ENCODE measurements at regions not wholly inside any gene's neighbourhood (a gene's known extent, or its start where the extent isn't known, plus 50 kb on each side); places are given as distances from the start of the nearest gene placed in this dataset.

GRCh38 chr12:118846416-118846815 is 134.9 kb upstream of the SRRM4 start:
- DNase-seq (ENCODE audit: low read depth, low spot score), result no peak

- no peak for DNase-seq (ENCODE audit: low read depth, low spot score)
Observed at GRCh38 chr12:118850244-118850825, 131.0 kb upstream of the SRRM4 start.

GRCh38 chr12:118851891-118852290 is 129.4 kb upstream of the SRRM4 start:
- DNase-seq (ENCODE audit: low read depth, low spot score), result no peak

GRCh38 chr12:118853634-118854033 is 127.7 kb upstream of the SRRM4 start:
- no peak for DNase-seq (ENCODE audit: low read depth, low spot score)

- DNase-seq (ENCODE audit: low read depth, low spot score), result no peak
Observed at GRCh38 chr12:118855858-118856257, 125.5 kb upstream of the SRRM4 start.

- DNase-seq (ENCODE audit: low read depth, low spot score), result no peak
Observed at GRCh38 chr12:118866346-118866745, 115.0 kb upstream of the SRRM4 start.

GRCh38 chr12:118870551-118870950 is 110.8 kb upstream of the SRRM4 start:
- DNase-seq (ENCODE audit: low read depth, low spot score), result no peak

- DNase-seq (ENCODE audit: low read depth, low spot score), result no peak
Observed at GRCh38 chr12:118874698-118875548, 106.4 kb upstream of the SRRM4 start.

GRCh38 chr12:118880720-118881493 is 100.4 kb upstream of the SRRM4 start:
- DNase-seq (ENCODE audit: low read depth, low spot score), result no peak

GRCh38 chr12:118884226-118884625 is 97.1 kb upstream of the SRRM4 start:
- DNase-seq (ENCODE audit: low read depth, low spot score), result no peak

- no peak for DNase-seq (ENCODE audit: low read depth, low spot score)
Observed at GRCh38 chr12:118900993-118901392, 80.3 kb upstream of the SRRM4 start.

GRCh38 chr12:118908811-118909210 is 72.5 kb upstream of the SRRM4 start:
- no peak for DNase-seq (ENCODE audit: low read depth, low spot score)

GRCh38 chr12:118912697-118913270 is 68.6 kb upstream of the SRRM4 start:
- no peak for DNase-seq (ENCODE audit: low read depth, low spot score)

- no peak for DNase-seq (ENCODE audit: low read depth, low spot score)
Observed at GRCh38 chr12:118921761-118922160, 59.6 kb upstream of the SRRM4 start.

GRCh38 chr12:118922405-118922804 is 58.9 kb upstream of the SRRM4 start:
- no peak for DNase-seq (ENCODE audit: low read depth, low spot score)

- no peak for DNase-seq (ENCODE audit: low read depth, low spot score)
Observed at GRCh38 chr12:118925407-118925806, 55.9 kb upstream of the SRRM4 start.

- DNase-seq (ENCODE audit: low read depth, low spot score), result no peak
Observed at GRCh38 chr12:118925826-118926225, 55.5 kb upstream of the SRRM4 start.
